ENCODE measurements at regions not wholly inside any gene's neighbourhood (a gene's known extent, or its start where the extent isn't known, plus 50 kb on each side); places are given as distances from the start of the nearest gene placed in this dataset.

- H3K4me3 ChIP-seq (ENCODE audit: low read length), result no peak overlapping the region
- DNase-seq (ENCODE audit: low read depth), result no peak
- TF ChIP-seq CTCF (conservative IDR thresholded peaks at IDR 0.05; ENCODE audit: low read length), result no peak
Observed at GRCh38 chr2:34353509-34354113, 754.5 kb upstream of the FAM98A start.

- TF ChIP-seq CTCF (conservative IDR thresholded peaks at IDR 0.05; ENCODE audit: low read length), result no peak
Observed at GRCh38 chr2:34349527-34349926, 750.4 kb upstream of the FAM98A start.

GRCh38 chr2:34345030-34345429 lies 745.9 kb upstream of the FAM98A start:
- no peak overlapping the region for H3K4me3 ChIP-seq (ENCODE audit: low read length)
- no peak for TF ChIP-seq CTCF (conservative IDR thresholded peaks at IDR 0.05; ENCODE audit: low read length)
- no peak for DNase-seq (ENCODE audit: low read depth)

More at GRCh38 chr2:34349527-34349926, 750.4 kb upstream of the FAM98A start:
- DNase-seq (ENCODE audit: low read depth), result no peak
- no peak overlapping the region for H3K4me3 ChIP-seq (ENCODE audit: low read length)

GRCh38 chr2:34340307-34340706 lies 741.2 kb upstream of the FAM98A start:
- no peak for DNase-seq (ENCODE audit: low read depth)
- TF ChIP-seq CTCF (conservative IDR thresholded peaks at IDR 0.05; ENCODE audit: low read length), result no peak
- H3K4me3 ChIP-seq (ENCODE audit: low read length), result no peak overlapping the region

- no peak for TF ChIP-seq CTCF (conservative IDR thresholded peaks at IDR 0.05; ENCODE audit: low read length)
- DNase-seq (ENCODE audit: low read depth), result no peak
- no peak overlapping the region for H3K4me3 ChIP-seq (ENCODE audit: low read length)
Observed at GRCh38 chr2:34337735-34338134, 738.6 kb upstream of the FAM98A start.

GRCh38 chr2:34332813-34333212 lies 733.7 kb upstream of the FAM98A start:
- no peak for TF ChIP-seq CTCF (conservative IDR thresholded peaks at IDR 0.05; ENCODE audit: low read length)
- no peak for DNase-seq (ENCODE audit: low read depth)
- H3K4me3 ChIP-seq (ENCODE audit: low read length), result no peak overlapping the region

GRCh38 chr2:34320056-34320455 lies 721.0 kb upstream of the FAM98A start:
- no peak for TF ChIP-seq CTCF (conservative IDR thresholded peaks at IDR 0.05; ENCODE audit: low read length)
- no peak for DNase-seq (ENCODE audit: low read depth)
- H3K4me3 ChIP-seq (ENCODE audit: low read length), result no peak overlapping the region

All from AG10803 (cell line).